ENCODE measurements at regions not wholly inside any gene's neighbourhood (a gene's known extent, or its start where the extent isn't known, plus 50 kb on each side); places are given as distances from the start of the nearest gene placed in this dataset.

DNA sequence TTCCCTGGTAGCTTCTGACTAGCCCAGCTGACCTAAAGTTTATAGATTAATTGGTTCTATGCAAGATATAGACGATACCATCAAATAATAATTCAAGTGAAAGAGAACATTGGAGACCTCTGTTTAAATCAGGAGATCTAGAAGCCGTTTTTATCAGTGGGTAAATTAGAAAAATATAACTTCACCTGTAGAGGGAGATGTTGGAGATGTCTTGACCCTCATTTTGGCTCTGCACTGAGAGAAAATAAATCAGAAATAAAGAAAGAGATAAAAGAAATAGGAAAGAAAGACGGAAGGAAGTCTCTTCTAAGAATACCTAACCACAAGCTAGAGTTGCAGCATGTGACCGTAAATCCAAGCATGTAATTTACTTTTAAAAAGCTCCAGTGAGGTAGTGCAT is 684.5 kb downstream of the C12orf50 start:
- Histone ChIP-seq H3K18ac (ENCODE audit: insufficient read length, low read depth, low read length) (no peak overlapping the region), H3K14ac (ENCODE audit: insufficient read depth, low read length) (no peak overlapping the region), H4K8ac (replicated peaks; ENCODE audit: insufficient read length, low read depth, low read length) (no peak overlapping the region), H3K23ac (ENCODE audit: insufficient read length, low read depth, low read length) (no peak overlapping the region), H2BK12ac (ENCODE audit: insufficient read length, low read depth, low read length) (no peak overlapping the region), H2BK5ac (ENCODE audit: insufficient read length, low read length) (no peak overlapping the region), H3K4me2 (ENCODE audit: insufficient read depth, insufficient read length, low read length) (no peak overlapping the region), H2AFZ (ENCODE audit: low read length) (no peak overlapping the region), H3K79me2 (ENCODE audit: insufficient read depth, low read length) (no peaks in the 10 kb centered on the region), H3T11ph (ENCODE audit: low read length) (no peak overlapping the region), H3K79me1 (ENCODE audit: insufficient read depth, low read depth, low read length, poor library complexity, severe bottlenecking) (no peaks in the 10 kb centered on the region), H3K23me2 (ENCODE audit: insufficient read length, low read depth, low read length, poor library complexity, severe bottlenecking) (no peaks in the 10 kb centered on the region), H2AK5ac (ENCODE audit: insufficient read length, low read length) (no peak overlapping the region), H2BK15ac (ENCODE audit: low read depth, low read length) (no peak overlapping the region), H2BK120ac (ENCODE audit: low read depth, low read length, poor library complexity, severe bottlenecking) (no peak overlapping the region), H3K4me1 (ENCODE audit: insufficient read depth, low read length) (no peaks in the 10 kb centered on the region), H3K9me3 (ENCODE audit: control insufficient read depth, low read depth, low read length) (no peaks in the 10 kb centered on the region), H4K91ac (ENCODE audit: insufficient read length, low read depth, low read length) (no peak overlapping the region), H3K4ac (ENCODE audit: low read depth, low read length) (no peak overlapping the region), H2BK20ac (ENCODE audit: low read depth, low read length, poor library complexity, severe bottlenecking) (no peak overlapping the region), H3K56ac (ENCODE audit: insufficient read length, low read depth, low read length) (no peak overlapping the region), H3K27ac (ENCODE audit: insufficient read length, low read depth, low read length) (no peak overlapping the region), H4K5ac (ENCODE audit: insufficient read length, low read depth, low read length) (no peak overlapping the region), H3K27me3 (ENCODE audit: insufficient read depth, low read length) (no peaks in the 10 kb centered on the region), H3K9ac (ENCODE audit: extremely low read depth, insufficient read length, low read length) (no peak overlapping the region), H4K20me1 (ENCODE audit: control insufficient read depth, insufficient read depth, insufficient read length) (no peaks in the 10 kb centered on the region)
- no peak for DNase-seq
- TF ChIP-seq, protein P1, sequence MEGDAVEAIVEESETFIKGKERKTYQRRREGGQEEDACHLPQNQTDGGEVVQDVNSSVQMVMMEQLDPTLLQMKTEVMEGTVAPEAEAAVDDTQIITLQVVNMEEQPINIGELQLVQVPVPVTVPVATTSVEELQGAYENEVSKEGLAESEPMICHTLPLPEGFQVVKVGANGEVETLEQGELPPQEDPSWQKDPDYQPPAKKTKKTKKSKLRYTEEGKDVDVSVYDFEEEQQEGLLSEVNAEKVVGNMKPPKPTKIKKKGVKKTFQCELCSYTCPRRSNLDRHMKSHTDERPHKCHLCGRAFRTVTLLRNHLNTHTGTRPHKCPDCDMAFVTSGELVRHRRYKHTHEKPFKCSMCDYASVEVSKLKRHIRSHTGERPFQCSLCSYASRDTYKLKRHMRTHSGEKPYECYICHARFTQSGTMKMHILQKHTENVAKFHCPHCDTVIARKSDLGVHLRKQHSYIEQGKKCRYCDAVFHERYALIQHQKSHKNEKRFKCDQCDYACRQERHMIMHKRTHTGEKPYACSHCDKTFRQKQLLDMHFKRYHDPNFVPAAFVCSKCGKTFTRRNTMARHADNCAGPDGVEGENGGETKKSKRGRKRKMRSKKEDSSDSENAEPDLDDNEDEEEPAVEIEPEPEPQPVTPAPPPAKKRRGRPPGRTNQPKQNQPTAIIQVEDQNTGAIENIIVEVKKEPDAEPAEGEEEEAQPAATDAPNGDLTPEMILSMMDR (conservative IDR thresholded peaks at IDR 0.05), result peak; percentile 54
- no peak overlapping the region for H3K4me3 Mint-ChIP-seq
- no CpG with 5 or more reads among the region's 4 CpGs for WGBS (ENCODE audit: extremely low coverage, insufficient read length, low lambda C conversion rate)
- H3K27me3 Mint-ChIP-seq (ENCODE audit: low read depth), result no peaks in the 10 kb centered on the region
- H3K9me3 Mint-ChIP-seq, result no peaks in the 10 kb centered on the region
- no peaks in the 10 kb centered on the region for H3K4me1 Mint-ChIP-seq
- H3K27ac Mint-ChIP-seq, result 0 out of 7 replicates have a peak overlapping the region, but pooled peaks of 1 of the 3 experiments have one; percentile 63
- no peaks in the 10 kb centered on the region for H3K36me3 Mint-ChIP-seq (ENCODE audit: insufficient read depth in 1 of 3, low read depth in 3 of 3)
